Stimulated activated CD8-positive, alpha-beta memory T cell treated with anti-CD3 and anti-CD28 coated beads, Interleukin-15, amount 100 ng/mL, for 1 hour (primary cell): ENCODE measurements at regions not wholly inside any gene's neighbourhood (a gene's known extent, or its start where the extent isn't known, plus 50 kb on each side); places are given as distances from the start of the nearest gene placed in this dataset.
A peak's percentile ranks its signal among the peaks of the same experiment; 100 is the strongest.
"Not testable (repeated sequence)": the region's sequence is repeated elsewhere in the genome, so short reads cannot be mapped to it uniquely, and the experiment has no call there.

ENCODE experiments used
- DNase-seq: peaks from one replicate; pipeline ENCODE4 v3.0.0-alpha.2; 2020; ENCODE audit warnings: low read depth

GRCh38 chr1:161454865-161455707, 50.2 kb upstream of the FCGR2A start:
- DNase-seq, result not testable (repeated sequence)

- not testable (repeated sequence) for DNase-seq
These were observed 51.0 kb upstream of the FCGR2A start for GRCh38 chr1:161453950-161454864.

GRCh38 chr1:161451698-161452348, 53.4 kb upstream of the FCGR2A start:
- DNase-seq, result not testable (repeated sequence)

GRCh38 chr1:161447760-161448332, 57.4 kb upstream of the FCGR2A start:
- not testable (repeated sequence) for DNase-seq

- not testable (repeated sequence) for DNase-seq
These were observed 58.1 kb upstream of the FCGR2A start for GRCh38 chr1:161447040-161447759.

GRCh38 chr1:161444725-161445124, 60.5 kb upstream of the FCGR2A start:
- DNase-seq, result not testable (repeated sequence)

GRCh38 chr1:161444255-161444654, 61.0 kb upstream of the FCGR2A start:
- DNase-seq, result not testable (repeated sequence)

- peak; percentile 10 for DNase-seq
These were observed 64.9 kb upstream of the FCGR2A start for GRCh38 chr1:161440312-161440894.

GRCh38 chr1:161439280-161440232, 65.7 kb upstream of the FCGR2A start:
- no peak for DNase-seq

GRCh38 chr1:161433191-161433590, 65.5 kb upstream of the CFAP126 start:
- DNase-seq, result not testable (repeated sequence)

GRCh38 chr1:161432091-161432490, 64.4 kb upstream of the CFAP126 start:
- no peak for DNase-seq

GRCh38 chr1:161427733-161428516, 60.2 kb upstream of the CFAP126 start:
- DNase-seq, result no peak

- DNase-seq, result not testable (repeated sequence)
These were observed 55.2 kb upstream of the CFAP126 start for GRCh38 chr1:161422914-161423313.

GRCh38 chr1:161421456-161421855, 53.8 kb upstream of the CFAP126 start:
- DNase-seq, result no peak

GRCh38 chr1:161420763-161421455, 53.2 kb upstream of the CFAP126 start:
- DNase-seq, result no peak

GRCh38 chr1:161417536-161417935, 49.9 kb upstream of the CFAP126 start:
- not testable (repeated sequence) for DNase-seq
